Activated B cell treated with CpG ODN at 0.5 μM for 24 hours (primary cell): ENCODE measurements at regions not wholly inside any gene's neighbourhood (a gene's known extent, or its start where the extent isn't known, plus 50 kb on each side); places are given as distances from the start of the nearest gene placed in this dataset.
"Not testable (repeated sequence)": the region's sequence is repeated elsewhere in the genome, so short reads cannot be mapped to it uniquely, and the experiment has no call there.

Experiments
- ATAC-seq: fragments of 200-7000 bp; cut with Tn5 transposase; one replicate; pipeline ENCODE4 v1.10.0; 2021; ENCODE audit warnings: low read depth, mild to moderate bottlenecking, moderate library complexity
- CTCF ChIA-PET: fragments of 350-600 bp; sonication (Branson Sonifier 250); formaldehyde crosslinking; loops from one replicate; lab custom pipeline; 2021; ENCODE audit warnings: antibody characterized with exemption; lab: Charles Lee
- POLR2A ChIA-PET: fragments of 350-600 bp; sonication (Branson Sonifier 250); formaldehyde crosslinking; loops from one replicate; lab custom pipeline; 2021; ENCODE audit warnings: antibody characterized with exemption; lab: Charles Lee
- DNase-seq: peaks from one replicate; pipeline ENCODE4 v3.0.0; 2022
- H3K27ac Mint-ChIP-seq: one replicate; pipeline ENCODE4 v1.8.0; 2020; ENCODE audit warnings: mixed read lengths
- H3K27me3 Mint-ChIP-seq: one replicate; pipeline ENCODE4 v1.8.0; 2021; ENCODE audit warnings: mixed read lengths
- H3K36me3 Mint-ChIP-seq: one replicate; pipeline ENCODE4 v1.8.0; 2021; ENCODE audit warnings: low read depth, mixed read lengths
- H3K4me1 Mint-ChIP-seq: one replicate; pipeline ENCODE4 v1.8.0; 2021; ENCODE audit warnings: mixed read lengths
- H3K4me3 Mint-ChIP-seq: one replicate; pipeline ENCODE4 v1.8.0; 2020; ENCODE audit warnings: mild to moderate bottlenecking, mixed read lengths
- H3K9me3 Mint-ChIP-seq: one replicate; pipeline ENCODE4 v1.8.0; 2020; ENCODE audit warnings: mixed read lengths
- CTCF ChIP-seq: fragments of 200-600 bp; IDR thresholded peaks from one replicate; pipeline ENCODE4 v1.8.0; 2022; ENCODE audit warnings: antibody characterized with exemption, mild to moderate bottlenecking
- intact Hi-C: fragments of 100-400 bp; cut with micrococcal nuclease; formaldehyde crosslinking; loops from one replicate; pipeline ENCODE4 v1.15.1; 2024

GRCh38 chr2:65974067-65974723, 460.7 kb upstream of the MEIS1 start:
- ATAC-seq = no peak

GRCh38 chr2:65969161-65969560, 465.8 kb upstream of the MEIS1 start:
- H3K36me3 Mint-ChIP-seq = no peaks in the 10 kb centered on the region
- H3K4me1 Mint-ChIP-seq = no peaks in the 10 kb centered on the region
- no peak overlapping the region for H3K27ac Mint-ChIP-seq
- ChIA-PET CTCF (no interaction called here), POLR2A (no interaction called here)
- H3K4me3 Mint-ChIP-seq = no peak overlapping the region
- ATAC-seq (no peak), DNase-seq (no peak)
- intact Hi-C loops = no loop called here
- no peaks in the 10 kb centered on the region for H3K27me3 Mint-ChIP-seq
- TF ChIP-seq CTCF = no peak
- H3K9me3 Mint-ChIP-seq = no peaks in the 10 kb centered on the region

More at GRCh38 chr2:65974067-65974723, 460.7 kb upstream of the MEIS1 start:
- POLR2A ChIA-PET = no interaction called here
- Mint-ChIP-seq H3K9me3 (no peaks in the 10 kb centered on the region), H3K27ac (no peak overlapping the region), H3K4me1 (no peaks in the 10 kb centered on the region), H3K4me3 (no peak overlapping the region), H3K27me3 (no peaks in the 10 kb centered on the region), H3K36me3 (no peaks in the 10 kb centered on the region)
- CTCF ChIA-PET = no interaction called here
- no peak for DNase-seq
- TF ChIP-seq CTCF = no peak
- intact Hi-C loops = no loop called here

- H3K4me1 Mint-ChIP-seq, H3K4me3 Mint-ChIP-seq, POLR2A ChIA-PET, CTCF ChIA-PET, H3K9me3 Mint-ChIP-seq, H3K27ac Mint-ChIP-seq, ATAC-seq, intact Hi-C loops, DNase-seq, H3K27me3 Mint-ChIP-seq, H3K36me3 Mint-ChIP-seq: not testable (repeated sequence)
Measured at GRCh38 chr2:65963303-65963702, 471.6 kb upstream of the MEIS1 start.

GRCh38 chr2:65960953-65961352, 474.0 kb upstream of the MEIS1 start:
- Mint-ChIP-seq H3K27ac (no peak overlapping the region), H3K36me3 (no peaks in the 10 kb centered on the region), H3K9me3 (no peaks in the 10 kb centered on the region), H3K4me1 (no peaks in the 10 kb centered on the region), H3K27me3 (no peaks in the 10 kb centered on the region), H3K4me3 (no peak overlapping the region)
- ATAC-seq = no peak
- intact Hi-C loops = no loop called here
- ChIA-PET POLR2A (no interaction called here), CTCF (no interaction called here)
- no peak for DNase-seq
- no peak for TF ChIP-seq CTCF

GRCh38 chr2:65957886-65958285, 477.0 kb upstream of the MEIS1 start:
- ChIA-PET CTCF (no interaction called here), POLR2A (no interaction called here)
- H3K9me3 Mint-ChIP-seq = no peaks in the 10 kb centered on the region
- no peak overlapping the region for H3K4me3 Mint-ChIP-seq
- ATAC-seq (no peak), DNase-seq (no peak)
- H3K4me1 Mint-ChIP-seq = no peaks in the 10 kb centered on the region
- H3K36me3 Mint-ChIP-seq = no peaks in the 10 kb centered on the region
- H3K27ac Mint-ChIP-seq = no peak overlapping the region
- intact Hi-C loops = no loop called here
- H3K27me3 Mint-ChIP-seq = no peaks in the 10 kb centered on the region
- TF ChIP-seq CTCF = no peak

- no peak for TF ChIP-seq CTCF
- no peaks in the 10 kb centered on the region for H3K9me3 Mint-ChIP-seq
- no peak for DNase-seq
- H3K36me3 Mint-ChIP-seq = no peaks in the 10 kb centered on the region
- POLR2A ChIA-PET = no interaction called here
- no peaks in the 10 kb centered on the region for H3K4me1 Mint-ChIP-seq
- ATAC-seq = no peak
- H3K4me3 Mint-ChIP-seq = no peak overlapping the region
- no peaks in the 10 kb centered on the region for H3K27me3 Mint-ChIP-seq
- CTCF ChIA-PET = no interaction called here
- no peak overlapping the region for H3K27ac Mint-ChIP-seq
- intact Hi-C loops = no loop called here
Measured at GRCh38 chr2:65957454-65957853, 477.5 kb upstream of the MEIS1 start.
